SK-N-SH (cell line): ENCODE measurements at regions not wholly inside any gene's neighbourhood (a gene's known extent, or its start where the extent isn't known, plus 50 kb on each side); places are given as distances from the start of the nearest gene placed in this dataset.
"Not testable (repeated sequence)": the region's sequence is repeated elsewhere in the genome, so short reads cannot be mapped to it uniquely, and the experiment has no call there.

Source experiments
- CTCF ChIA-PET: fragments of 300-600, 350-600 bp; formaldehyde crosslinking; extraction: SDS; loops from one replicate; lab custom pipeline; 2021; lab: Yijun Ruan, JAX
- POLR2A ChIA-PET: fragments of 350-600 bp; sonication (Branson Sonifier 250); formaldehyde crosslinking; extraction: SDS; loops from one replicate; lab custom pipeline; 2020; ENCODE audit warnings: antibody characterized with exemption, inconsistent platforms; lab: Yijun Ruan, JAX
- DNase-seq: peaks from one replicate; pipeline ENCODE4 v3.0.0; 2012
- H2AFZ ChIP-seq: fragments of 200-600 bp; sonication (generic); 2 replicates; pipeline ENCODE4 v1.8.1; 2016; ENCODE audit warnings: antibody characterized with exemption, mild to moderate bottlenecking, low read depth
- H3F3A ChIP-seq: fragments of 200-600 bp; sonication (generic); replicated peaks from 2 replicates; pipeline ENCODE3; 2016; ENCODE audit warnings: antibody characterized with exemption, mild to moderate bottlenecking; ENCODE audit not compliant: insufficient read depth
- H3K27ac ChIP-seq, 2 experiments: fragments of 200-500 bp in 1 of 2; fragments of 200-600 bp in 1 of 2; sonication (Bioruptor generic) in 1 of 2; sonication (generic), shearing (Covaris generic) in 1 of 2; 2 replicates each; pipeline versions ENCODE4 v1.5.1 to v1.6.1; 2014 to 2016; ENCODE audit warnings: low read depth in 2 of 2, inconsistent platforms in 1 of 2, low read length in 1 of 2, mild to moderate bottlenecking in 1 of 2, mixed read lengths in 1 of 2
- H3K27me3 ChIP-seq: fragments of 200-600 bp; sonication (generic), shearing (Covaris generic); 2 replicates; pipeline ENCODE4 v1.6.1; 2016; ENCODE audit warnings: mixed run types; ENCODE audit not compliant: insufficient read depth
- H3K36me3 ChIP-seq, 2 experiments: fragments of 200-500 bp in 1 of 2; fragments of 200-600 bp in 1 of 2; sonication (Bioruptor generic) in 1 of 2; sonication (generic) in 1 of 2; replicated peaks in 1 of 2; 2 replicates each; pipeline versions ENCODE3 to v1.5.1; 2014 to 2016; ENCODE audit warnings: low read length in 1 of 2, mild to moderate bottlenecking in 1 of 2; ENCODE audit not compliant: insufficient read depth in 2 of 2, control insufficient read depth in 1 of 2
- H3K4me1 ChIP-seq, 2 experiments: fragments of 200-500 bp in 1 of 2; fragments of 200-600 bp in 1 of 2; sonication (Bioruptor generic) in 1 of 2; sonication (generic), shearing (Covaris generic) in 1 of 2; 2 replicates each; pipeline versions ENCODE4 v1.5.1 to v1.6.1; 2014 to 2016; ENCODE audit warnings: low read depth in 1 of 2, low read length in 1 of 2, mixed run types in 1 of 2; ENCODE audit not compliant: insufficient read depth in 2 of 2, control insufficient read depth in 1 of 2
- H3K4me2 ChIP-seq: fragments of 200-600 bp; sonication (generic), shearing (Covaris generic); 2 replicates; pipeline ENCODE4 v1.6.1; 2017; ENCODE audit warnings: mixed run types
- H3K4me3 ChIP-seq, 2 experiments: fragments of 200-500 bp in 1 of 2; fragments of 200-600 bp in 1 of 2; sonication (Bioruptor generic) in 1 of 2; sonication (generic), shearing (Covaris generic) in 1 of 2; 2 replicates each; pipeline versions ENCODE4 v1.5.1 to v1.8.1; 2014 to 2016; ENCODE audit warnings: low read depth in 2 of 2, inconsistent platforms in 1 of 2, low read length in 1 of 2, mild to moderate bottlenecking in 1 of 2, mixed read lengths in 1 of 2, moderate library complexity in 1 of 2
- H3K79me2 ChIP-seq: fragments of 200-600 bp; sonication (generic); 2 replicates; pipeline ENCODE4 v1.8.1; 2017; ENCODE audit warnings: mild to moderate bottlenecking; ENCODE audit not compliant: insufficient read depth
- H3K9ac ChIP-seq: fragments of 200-600 bp; sonication (generic); 2 replicates; pipeline ENCODE4 v1.6.1; 2017; ENCODE audit warnings: mixed run types
- H3K9me2 ChIP-seq: fragments of 200-600 bp; sonication (generic); 2 replicates; pipeline ENCODE4 v1.6.1; 2017; ENCODE audit warnings: mixed run types
- H3K9me3 ChIP-seq: fragments of 200-600 bp; sonication (generic); 2 replicates; pipeline ENCODE4 v1.6.1; 2017; ENCODE audit warnings: mixed run types, mild to moderate bottlenecking, moderate library complexity
- H4K20me1 ChIP-seq: fragments of 200-600 bp; sonication (generic); 2 replicates; pipeline ENCODE4 v1.6.1; 2017; ENCODE audit warnings: mild to moderate bottlenecking, mixed run types; ENCODE audit not compliant: insufficient read depth
- CHD2 ChIP-seq: fragments of 150-350 bp; IDR thresholded peaks from 2 replicates; pipeline ENCODE4 v1.6.1; 2018; ENCODE audit warnings: low read length; ENCODE audit not compliant: partially characterized antibody
- FOXM1 ChIP-seq: IDR thresholded peaks from 2 replicates; pipeline ENCODE4 v1.4.0; 2012; ENCODE audit warnings: low read depth, mild to moderate bottlenecking
- GATA2 ChIP-seq: sonication (generic); formaldehyde crosslinking; IDR thresholded peaks from 2 replicates; pipeline ENCODE4 v1.5.0; 2020; ENCODE audit warnings: mild to moderate bottlenecking, missing genetic modification reagents
- JUND ChIP-seq: IDR thresholded peaks from 2 replicates; pipeline ENCODE4 v1.4.0; 2012
- NRF1 ChIP-seq: IDR thresholded peaks from 2 replicates; pipeline ENCODE4 v1.6.1; 2012; ENCODE audit warnings: low read depth, mild to moderate bottlenecking, low read length
- REST ChIP-seq: IDR thresholded peaks from 2 replicates; pipeline ENCODE4 v1.6.1; 2012; ENCODE audit warnings: mild to moderate bottlenecking, low read depth, low read length, moderate library complexity
- ZBTB33 ChIP-seq: IDR thresholded peaks from 2 replicates; pipeline ENCODE4 v1.4.0; 2012; ENCODE audit warnings: low read depth, borderline replicate concordance
- WGBS: methylation state at CpG from one replicate; pipeline ENCODE4 v1.1.6; 2017; ENCODE audit warnings: low lambda C conversion rate; 5-methylcytosine and 5-hydroxymethylcytosine counted together

GRCh38 chr2:235225261-235225660, 268.6 kb upstream of the AGAP1 start:
- no peaks in the 10 kb centered on the region for H3F3A ChIP-seq
- peak overlapping the region in 1 of 2 experiments; percentile 92; a peak in 2 of 4 replicates for H3K27ac ChIP-seq
- ChIA-PET POLR2A (no interaction called here), CTCF (interaction anchor here (0.9 to 1.0 kb wide), 3 partner anchors 12 to 274 kb away, joined by 3 read pairs; no protein-coding TSS in a partner anchor)
- H3K4me1 ChIP-seq, result peaks cover 0 to 35% of the 10 kb centered on the region in 2 experiments; a peak in 2 of 4 replicates
- no peak overlapping the region for H3K9ac ChIP-seq
- no peaks in the 10 kb centered on the region for H4K20me1 ChIP-seq
- no peak overlapping the region for H3K4me2 ChIP-seq
- H3K4me3 ChIP-seq, result no peak overlapping the region
- H3K9me3 ChIP-seq, result no peaks in the 10 kb centered on the region; the same call in 1 of the 2 replicates
- TF ChIP-seq GATA2 (CRISPR knock-in tag) (peak; percentile 25; the same call in 1 of the 2 replicates), ZBTB33 (no peak)
- H3K79me2 ChIP-seq, result no peaks in the 10 kb centered on the region
- no peak for DNase-seq
- 73% methylated on average over 8 of the region's 8 CpGs for WGBS
- no peaks in the 10 kb centered on the region; the same call in 1 of the 2 replicates for H3K27me3 ChIP-seq
- H2AFZ ChIP-seq, result no peak overlapping the region
- no peaks in the 10 kb centered on the region for H3K36me3 ChIP-seq
- H3K9me2 ChIP-seq, result no peaks in the 10 kb centered on the region

GRCh38 chr2:235227590-235227989, 266.3 kb upstream of the AGAP1 start:
- CTCF ChIA-PET, result interaction anchor here (0.7 to 2.0 kb wide), 4 partner anchors 14 to 519 kb away, joined by 3 to 9 read pairs (median 4); no protein-coding TSS in a partner anchor
- POLR2A ChIA-PET, result no interaction called here
- 45% methylated on average over 1 of the region's 1 CpG for WGBS

GRCh38 chr2:235228422-235228821, 265.4 kb upstream of the AGAP1 start:
- H3K79me2 ChIP-seq, H3K9me3 ChIP-seq, H3F3A ChIP-seq, H2AFZ ChIP-seq, CTCF ChIA-PET, H3K9ac ChIP-seq, H3K4me3 ChIP-seq, H3K27ac ChIP-seq, H4K20me1 ChIP-seq, H3K4me2 ChIP-seq, H3K36me3 ChIP-seq, H3K27me3 ChIP-seq, POLR2A ChIA-PET, H3K9me2 ChIP-seq, DNase-seq: not testable (repeated sequence)
- peaks cover 0 to 55% of the 10 kb centered on the region in 2 experiments; a peak in 2 of 4 replicates for H3K4me1 ChIP-seq
- WGBS, result 64% methylated on average over 3 of the region's 3 CpGs

More at GRCh38 chr2:235227590-235227989, 266.3 kb upstream of the AGAP1 start:
- Histone ChIP-seq H3K36me3 (no peaks in the 10 kb centered on the region), H3K9me3 (no peaks in the 10 kb centered on the region), H3K4me1 (peaks cover 0 to 48% of the 10 kb centered on the region in 2 experiments; a peak in 2 of 4 replicates), H3K27ac (no peak overlapping the region), H3K4me3 (no peak overlapping the region), H3K79me2 (no peaks in the 10 kb centered on the region), H2AFZ (no peak overlapping the region), H3K4me2 (no peak overlapping the region), H3K27me3 (no peaks in the 10 kb centered on the region; the same call in 1 of the 2 replicates), H4K20me1 (no peaks in the 10 kb centered on the region), H3F3A (no peaks in the 10 kb centered on the region), H3K9me2 (no peaks in the 10 kb centered on the region), H3K9ac (no peak overlapping the region)
- no peak for DNase-seq
- TF ChIP-seq CHD2 (no peak), FOXM1 (no peak), REST (no peak), NRF1 (no peak), JUND (no peak)
